T follicular helper cell (primary cell): ENCODE measurements at regions not wholly inside any gene's neighbourhood (a gene's known extent, or its start where the extent isn't known, plus 50 kb on each side); places are given as distances from the start of the nearest gene placed in this dataset.
A peak's percentile ranks its signal among the peaks of the same experiment; 100 is the strongest.
"Not testable (repeated sequence)": the region's sequence is repeated elsewhere in the genome, so short reads cannot be mapped to it uniquely, and the experiment has no call there.

Experiments
- DNase-seq: peaks from one replicate; pipeline ENCODE4 v3.0.0-alpha.2; 2020; ENCODE audit warnings: low read depth

DNA sequence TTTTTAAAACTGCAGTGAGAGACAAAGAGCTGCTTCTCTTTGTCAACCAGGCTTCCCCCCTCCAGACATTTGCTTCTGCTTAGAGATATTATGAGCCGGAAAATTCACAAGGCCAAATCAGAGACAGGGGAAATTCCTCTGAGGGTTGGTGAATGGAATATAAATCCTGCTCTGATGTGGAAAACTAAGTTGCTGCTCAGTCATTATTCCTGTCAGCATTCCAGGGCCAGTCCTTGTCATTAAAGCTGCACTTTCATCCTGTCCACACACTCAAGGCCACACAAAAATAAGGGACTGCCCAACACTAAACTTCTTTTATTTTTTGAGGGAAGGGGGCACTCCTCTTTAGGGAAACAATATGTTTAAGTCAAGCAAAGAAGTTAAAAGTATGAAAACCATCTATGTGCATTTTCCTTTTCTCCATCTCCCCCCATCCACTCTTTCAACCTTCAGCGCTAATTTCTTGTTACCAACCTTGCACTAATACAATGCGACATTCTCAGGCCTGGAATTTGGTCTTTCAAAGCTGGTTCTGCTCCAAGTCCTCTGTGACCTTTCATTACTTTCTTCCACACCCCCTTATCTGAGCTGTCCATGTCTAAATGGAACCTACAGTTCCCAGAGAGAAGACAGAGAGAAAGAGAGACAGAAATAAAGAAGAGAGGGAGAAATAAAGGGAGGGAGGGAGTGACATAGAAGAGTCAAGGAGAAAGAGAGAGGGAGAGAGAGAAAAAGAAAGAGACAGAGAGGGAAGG is 118.9 kb upstream of the S1PR3 start:
- DNase-seq = no peak

DNA sequence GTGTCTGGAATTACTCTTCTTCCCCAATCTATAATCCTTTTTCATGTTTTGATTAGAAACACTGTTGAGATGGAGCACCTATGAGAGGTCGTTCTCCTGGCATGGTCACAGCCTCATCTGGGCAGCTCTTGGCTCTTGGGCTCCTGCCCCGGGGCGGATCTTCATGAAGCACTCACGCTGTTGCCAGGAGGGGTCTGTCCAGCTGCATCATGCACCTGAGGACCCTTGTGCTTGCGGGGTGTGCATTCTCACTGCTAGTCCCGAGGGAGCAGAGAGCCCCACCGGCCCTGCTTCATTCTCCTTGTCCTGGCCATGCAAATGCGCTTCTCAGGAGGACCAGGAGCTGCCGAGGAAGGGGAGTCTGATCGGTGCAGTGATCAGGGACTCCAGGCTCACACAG is 117.6 kb upstream of the S1PR3 start:
- no peak for DNase-seq

DNA sequence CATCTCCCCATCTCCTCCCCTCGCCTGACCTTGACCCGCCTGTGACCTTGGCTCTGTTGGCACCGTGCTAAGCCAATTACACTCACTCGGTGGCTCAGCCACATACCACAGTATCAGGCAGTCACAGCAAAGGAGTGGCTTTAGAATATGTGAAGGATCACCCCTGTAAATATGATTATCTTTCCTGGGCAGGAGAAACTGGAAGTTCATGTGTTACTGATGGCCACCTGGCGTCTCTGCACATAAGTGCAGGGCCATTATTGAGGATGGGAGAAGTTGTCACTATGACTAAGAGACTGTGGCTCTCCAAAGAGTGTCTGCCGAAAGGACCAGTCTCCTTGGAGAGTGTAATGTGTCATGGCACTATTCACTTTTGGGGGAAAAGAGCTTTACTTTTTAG is 116.9 kb upstream of the S1PR3 start:
- no peak for DNase-seq

DNA sequence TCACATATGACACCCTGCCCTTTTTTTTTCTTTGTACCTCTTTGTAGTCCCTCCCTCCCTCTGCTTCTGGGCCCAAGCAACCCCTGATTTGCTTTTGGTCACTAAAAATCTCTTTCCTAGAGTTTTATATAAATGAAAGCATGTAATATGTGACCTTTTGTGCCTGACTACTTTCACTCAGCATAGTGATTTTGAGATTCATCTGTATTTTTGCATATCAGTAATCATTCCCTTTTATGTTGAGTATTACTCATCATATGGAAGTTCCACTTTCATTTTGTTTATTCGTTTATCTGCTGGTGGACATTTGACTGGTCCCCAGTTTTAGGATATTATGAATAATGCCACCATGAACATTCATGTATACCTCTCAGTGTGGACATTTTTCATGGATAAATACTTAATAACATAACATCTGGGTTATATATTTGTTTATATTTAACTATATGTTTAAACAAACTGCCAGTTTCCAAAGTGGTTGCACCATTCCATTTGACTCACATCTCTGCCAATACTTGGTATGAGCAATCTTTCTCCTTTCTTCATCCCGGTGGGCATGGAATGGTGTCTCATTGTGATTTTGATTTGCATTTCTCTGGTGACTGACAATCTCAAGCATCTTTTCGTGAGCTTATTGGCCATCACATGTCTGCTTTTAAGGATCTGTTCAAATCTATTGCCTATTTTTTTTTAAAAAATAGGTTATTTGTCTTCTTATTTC is 115.7 kb upstream of the S1PR3 start:
- DNase-seq = no peak

DNA sequence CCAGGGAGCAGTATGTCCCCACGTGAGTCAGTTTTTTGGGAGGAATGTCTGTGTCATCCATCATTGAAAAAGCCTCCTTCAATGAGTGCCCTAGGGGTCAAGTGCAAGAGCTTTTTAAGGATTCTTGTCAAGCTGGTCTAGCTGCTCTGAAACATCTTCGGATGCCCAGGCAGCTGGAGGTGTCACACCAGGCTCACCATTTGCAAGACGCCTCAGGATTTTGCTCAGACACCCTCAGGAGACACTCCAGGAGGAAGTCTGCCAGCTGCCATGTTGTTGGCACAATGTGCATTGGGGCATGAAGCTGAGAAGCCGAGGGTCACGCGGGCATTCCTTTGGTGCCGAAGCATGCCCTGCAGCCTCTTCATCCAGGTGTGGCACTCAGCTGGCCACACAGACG is 111.1 kb upstream of the S1PR3 start:
- no peak for DNase-seq

DNA sequence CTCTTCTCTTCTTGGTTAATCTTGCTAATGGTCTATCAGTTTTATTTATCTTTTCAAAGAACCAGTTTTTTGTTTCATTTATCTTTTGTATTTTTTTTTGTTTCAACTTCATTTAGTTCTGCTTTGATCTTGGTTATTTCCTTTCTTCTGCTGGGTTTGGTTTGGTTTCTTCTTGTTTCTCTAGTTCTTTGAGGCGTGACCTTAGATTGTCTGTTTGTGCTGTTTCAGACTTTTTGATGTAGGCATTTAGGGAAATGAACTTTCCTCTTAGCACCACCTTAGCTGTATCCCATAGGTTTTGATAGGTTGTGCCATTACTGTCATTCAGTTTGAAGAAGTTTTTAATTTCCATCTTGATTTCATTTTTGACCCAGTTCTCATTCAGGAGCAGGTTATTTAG is 107.0 kb upstream of the S1PR3 start:
- DNase-seq = not testable (repeated sequence)

DNA sequence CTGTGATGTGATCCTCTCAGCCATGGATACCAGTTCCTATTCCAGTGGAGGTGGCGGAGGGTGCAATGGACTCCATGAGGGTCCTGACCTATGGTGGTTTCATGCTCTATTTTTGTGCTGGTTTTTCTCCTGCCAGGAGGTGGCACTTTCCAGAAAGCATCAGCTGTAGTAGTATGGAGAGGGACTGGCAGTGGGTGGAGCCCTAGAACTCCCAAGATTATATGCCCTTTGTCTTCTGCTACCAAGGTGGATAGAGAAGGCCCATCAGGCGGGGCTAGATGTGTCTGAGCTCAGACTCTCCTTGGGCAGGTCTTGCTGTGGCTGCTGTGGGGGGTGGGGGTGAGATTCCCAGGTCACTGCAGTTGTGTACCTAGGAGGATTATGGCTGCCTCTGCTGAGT is 104.5 kb upstream of the S1PR3 start:
- not testable (repeated sequence) for DNase-seq

DNA sequence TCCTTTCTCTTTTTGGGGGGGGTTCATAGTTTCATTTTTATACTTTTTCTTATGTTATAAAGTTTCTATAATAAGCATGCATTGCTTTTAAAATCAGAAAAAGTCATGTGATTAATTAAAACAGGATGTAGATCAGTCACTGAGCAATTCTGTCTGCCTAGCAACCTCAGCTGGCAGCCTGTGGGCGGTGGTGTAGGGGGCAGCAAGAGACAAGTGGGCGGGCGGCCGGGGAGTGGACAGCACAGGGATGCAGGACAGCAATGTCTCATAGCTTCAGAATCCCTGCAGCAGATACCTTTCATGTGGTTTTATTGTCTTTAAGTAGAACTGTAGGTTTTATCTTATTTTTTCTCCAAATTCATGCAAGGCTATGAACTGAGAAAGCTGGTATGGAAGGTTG is 101.9 kb upstream of the S1PR3 start:
- DNase-seq = no peak

DNA sequence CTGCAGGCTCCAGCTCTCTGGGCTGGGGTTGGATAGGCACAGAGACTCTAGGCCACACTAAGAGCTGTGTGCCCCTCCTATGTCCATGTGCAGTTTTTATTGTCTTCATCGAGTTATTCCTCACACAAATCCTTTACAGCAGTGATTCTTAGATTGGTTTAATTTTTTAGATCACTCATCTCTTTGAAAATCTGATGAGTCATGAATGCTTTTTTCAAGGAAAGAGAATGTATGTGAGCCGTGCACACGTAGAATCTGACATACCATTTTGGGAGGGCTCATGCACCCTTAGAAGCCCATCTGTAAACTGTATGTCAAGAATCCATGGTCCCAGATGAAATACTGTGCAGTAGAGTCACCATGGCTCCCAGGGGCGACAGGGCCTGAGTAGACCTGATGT is 100.7 kb upstream of the S1PR3 start:
- DNase-seq = no peak

DNA sequence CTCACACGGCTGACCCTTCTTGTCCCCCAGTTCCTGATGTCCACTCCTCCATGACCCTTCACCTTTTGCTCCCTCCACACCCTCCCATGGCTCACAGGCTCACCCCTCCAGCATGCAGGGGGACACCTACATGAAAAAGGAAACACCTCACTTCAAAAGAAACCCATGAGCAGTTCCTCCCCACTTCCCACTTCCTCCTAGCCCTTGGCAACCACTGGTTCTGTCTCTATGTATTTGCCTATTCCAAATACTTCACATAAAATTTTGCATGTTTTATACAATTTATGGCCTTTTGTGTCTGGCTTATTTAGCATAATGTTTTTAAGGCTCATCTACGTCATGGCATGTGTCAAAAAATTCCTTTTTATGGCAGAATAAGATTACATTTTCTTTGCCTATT is 100.2 kb upstream of the S1PR3 start:
- no peak for DNase-seq

DNA sequence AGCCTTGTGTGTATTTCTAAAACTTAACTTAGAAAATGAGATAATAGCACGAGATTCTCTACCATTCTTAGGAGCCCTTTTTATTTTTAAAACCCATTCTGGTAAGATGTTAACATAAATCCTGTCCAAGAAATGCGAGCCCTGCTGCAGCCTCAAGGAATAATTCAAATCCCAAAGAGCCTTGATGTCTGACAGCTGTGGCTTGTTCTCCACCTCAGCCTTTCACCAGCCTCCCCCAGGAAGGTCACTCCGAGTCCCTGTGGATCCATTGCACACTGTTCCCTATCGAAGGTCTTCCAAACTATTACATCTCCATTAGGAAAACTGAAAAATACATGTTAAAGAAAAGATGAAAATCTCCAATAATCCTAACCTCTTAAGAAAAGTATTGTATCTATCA is 98.5 kb upstream of the S1PR3 start:
- no peak for DNase-seq

DNA sequence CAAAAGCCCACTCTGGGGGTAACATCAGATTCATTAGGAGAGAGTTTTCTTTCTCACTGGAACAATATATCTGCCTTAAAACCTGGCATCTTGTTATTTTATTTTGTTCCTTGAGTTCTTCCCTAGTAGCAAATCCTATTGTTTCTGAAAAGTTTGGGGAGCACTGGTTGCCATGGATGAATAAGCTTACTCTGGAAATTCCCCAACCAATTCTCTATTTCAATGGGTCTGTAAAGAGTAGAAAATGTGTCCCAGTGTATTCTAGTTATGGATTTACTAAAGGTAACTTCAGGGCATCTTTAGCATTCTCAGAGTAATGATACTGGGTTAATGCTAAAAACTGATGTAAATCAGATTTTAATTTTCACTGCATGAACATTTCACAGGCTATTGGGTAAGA is 94.2 kb upstream of the S1PR3 start:
- DNase-seq = no peak

DNA sequence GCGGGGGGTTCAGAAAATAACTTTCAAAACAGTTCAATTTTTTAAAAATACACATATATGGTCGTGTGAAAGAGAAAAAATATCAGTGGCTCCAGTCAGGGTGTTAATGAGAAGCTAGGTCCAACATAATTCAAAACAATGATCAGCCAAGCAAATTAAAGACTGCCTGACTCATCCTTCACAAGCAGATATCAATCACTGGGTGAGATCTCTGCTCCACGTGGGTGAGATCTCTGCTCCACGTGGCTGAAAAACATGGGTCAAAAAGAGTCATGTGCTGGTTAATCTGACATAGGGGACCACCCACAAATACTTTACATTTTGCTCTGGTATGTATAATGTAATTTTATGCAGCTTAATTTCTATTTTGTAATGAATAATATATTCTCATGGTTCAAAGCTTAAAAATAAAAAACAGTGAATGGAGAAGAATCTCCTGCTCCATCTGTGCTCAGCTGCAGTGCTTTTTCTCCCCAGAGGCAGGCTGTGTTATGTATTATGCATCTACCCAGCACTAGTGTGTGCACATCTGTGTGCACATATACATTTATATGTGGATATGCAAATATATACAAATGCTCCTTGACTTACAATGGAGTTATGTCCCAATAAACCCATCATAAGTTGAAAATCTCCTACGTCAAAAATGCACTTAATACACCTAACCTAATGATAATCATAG is 93.1 kb upstream of the S1PR3 start:
- DNase-seq = no peak

DNA sequence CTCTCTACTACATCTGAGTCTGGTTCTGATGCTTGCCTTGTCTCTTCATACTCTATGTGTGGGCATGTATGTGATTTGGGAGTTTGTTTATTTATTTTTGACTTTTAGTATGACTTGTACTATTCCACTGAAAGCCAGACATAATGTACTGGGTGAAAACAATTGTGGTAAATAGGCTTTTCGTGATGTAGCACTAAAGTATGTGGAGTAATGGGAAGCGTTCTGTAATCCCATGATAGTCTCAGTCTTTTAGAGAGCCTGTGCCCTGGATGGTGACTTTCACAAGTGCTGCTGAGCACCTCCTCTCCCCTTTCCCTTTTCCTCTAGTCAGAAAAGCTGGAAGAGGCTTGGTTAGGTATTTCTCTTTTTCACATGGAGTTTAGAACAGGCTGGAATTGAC is 85.8 kb upstream of the S1PR3 start:
- no peak for DNase-seq

DNA sequence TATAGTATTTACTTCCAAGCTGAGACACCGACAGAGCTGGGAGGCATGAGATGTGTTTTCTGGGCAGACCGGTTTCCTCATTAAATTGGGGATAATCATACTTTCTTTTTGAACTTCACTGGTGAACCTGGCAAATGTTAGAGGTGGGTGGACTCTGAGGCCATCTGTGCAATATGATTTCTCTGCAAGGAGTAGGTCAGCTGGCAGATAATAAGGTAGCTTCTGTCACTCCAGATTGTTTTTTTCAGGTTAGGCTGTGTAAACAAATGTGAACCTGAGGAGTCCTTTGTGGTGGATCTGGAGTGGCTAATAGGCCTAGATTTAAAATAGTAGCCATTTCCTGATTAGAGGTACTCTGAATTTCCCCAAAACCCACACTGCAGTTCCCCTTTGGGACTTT is 75.4 kb upstream of the S1PR3 start:
- DNase-seq = no peak

DNA sequence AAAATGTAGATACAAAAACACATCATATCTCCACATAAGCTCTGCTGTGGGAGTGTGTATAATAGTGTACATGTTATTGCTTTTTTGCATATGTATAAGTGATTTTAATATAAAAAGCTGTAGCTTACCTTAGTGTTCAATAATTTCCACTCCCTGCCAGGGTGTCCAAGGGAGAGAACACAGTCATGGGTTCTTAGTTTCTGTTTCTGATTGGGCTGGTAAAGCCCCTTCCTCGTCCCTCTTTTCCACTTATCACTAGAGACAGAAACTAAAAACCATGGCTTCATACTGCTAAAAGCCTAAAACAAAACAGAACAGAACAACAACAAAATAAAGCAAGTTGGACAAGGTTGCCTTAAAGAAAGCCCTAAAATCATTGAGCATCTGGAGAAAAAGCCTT is 74.4 kb upstream of the S1PR3 start:
- DNase-seq = no peak

DNA sequence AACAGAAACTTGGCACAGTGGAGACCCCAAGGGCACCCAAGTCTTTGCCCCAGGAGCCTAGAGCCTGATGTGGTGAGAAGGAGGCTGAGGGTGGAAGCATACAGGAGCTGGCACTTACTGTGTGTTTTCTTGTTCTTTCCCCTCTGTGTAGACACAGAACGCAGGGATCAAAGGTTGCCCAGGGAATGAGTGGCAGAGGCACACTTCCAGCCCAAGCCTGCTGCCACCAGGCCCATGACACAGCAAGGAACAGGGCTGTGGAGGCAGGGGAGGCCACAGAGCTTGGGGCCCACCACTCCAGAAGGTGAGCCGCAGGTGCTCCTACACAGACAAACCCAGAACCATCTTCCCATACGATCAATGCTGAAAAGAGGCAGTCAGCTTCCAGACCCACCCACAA is 73.9 kb upstream of the S1PR3 start:
- DNase-seq = no peak

DNA sequence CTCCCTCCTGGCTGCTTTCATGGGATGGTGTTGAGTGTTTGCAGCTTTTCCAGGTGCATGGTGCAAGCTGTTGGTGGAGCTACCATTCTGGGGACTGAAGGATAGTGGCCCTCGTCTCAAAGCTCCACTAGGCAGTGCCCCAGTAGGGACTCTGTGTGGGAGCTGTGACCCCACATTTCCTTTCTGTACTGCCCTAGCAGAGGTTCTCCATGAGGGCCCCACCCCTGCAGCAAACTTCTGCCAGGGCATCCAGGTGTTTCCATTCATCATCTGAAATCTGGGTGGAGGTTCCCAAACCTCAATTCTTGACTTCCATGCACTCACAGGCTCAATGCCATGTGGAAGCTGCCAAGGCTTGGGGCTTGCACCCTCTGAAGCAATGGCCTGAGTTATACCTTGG is 72.7 kb upstream of the S1PR3 start:
- DNase-seq = not testable (repeated sequence)

DNA sequence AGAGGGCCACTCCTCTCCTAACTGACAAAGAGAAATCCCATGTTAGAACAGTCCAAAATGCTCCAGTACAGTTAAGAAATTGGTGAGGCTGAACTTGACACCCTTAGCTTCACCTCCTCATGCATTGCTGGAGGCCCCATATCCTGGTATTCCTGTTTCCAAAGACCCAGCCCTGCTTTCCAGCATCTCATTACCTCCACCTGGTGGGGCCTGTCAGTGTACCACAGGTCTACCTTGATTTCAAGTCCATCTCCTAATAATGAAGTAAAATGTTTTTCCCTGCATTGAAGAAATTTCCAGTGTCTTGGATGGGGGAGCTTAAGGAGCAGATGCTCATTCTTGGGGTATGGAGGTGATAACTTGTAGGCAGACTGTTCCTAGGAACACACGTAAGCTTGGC is 70.6 kb upstream of the S1PR3 start:
- no peak for DNase-seq

DNA sequence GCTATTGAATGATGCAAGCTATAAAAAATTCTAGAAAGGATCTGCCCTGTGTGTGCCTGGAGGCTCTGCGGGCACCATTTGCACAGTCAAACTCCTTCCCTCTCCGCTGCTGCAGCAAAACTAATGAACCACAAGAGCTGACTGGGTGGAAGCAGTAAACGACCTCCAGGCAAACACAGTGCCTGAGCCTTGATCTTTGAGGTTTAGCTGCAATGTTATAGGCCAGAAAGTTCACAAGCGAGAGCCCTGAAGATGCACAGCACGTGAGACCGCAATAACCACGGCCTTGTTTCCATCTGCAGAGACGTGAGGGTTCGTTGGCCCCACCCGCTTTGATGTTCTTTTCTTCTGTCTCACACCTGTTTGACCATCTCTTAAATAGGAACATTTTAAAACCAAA is 69.2 kb upstream of the S1PR3 start:
- peak; percentile 23 for DNase-seq

DNA sequence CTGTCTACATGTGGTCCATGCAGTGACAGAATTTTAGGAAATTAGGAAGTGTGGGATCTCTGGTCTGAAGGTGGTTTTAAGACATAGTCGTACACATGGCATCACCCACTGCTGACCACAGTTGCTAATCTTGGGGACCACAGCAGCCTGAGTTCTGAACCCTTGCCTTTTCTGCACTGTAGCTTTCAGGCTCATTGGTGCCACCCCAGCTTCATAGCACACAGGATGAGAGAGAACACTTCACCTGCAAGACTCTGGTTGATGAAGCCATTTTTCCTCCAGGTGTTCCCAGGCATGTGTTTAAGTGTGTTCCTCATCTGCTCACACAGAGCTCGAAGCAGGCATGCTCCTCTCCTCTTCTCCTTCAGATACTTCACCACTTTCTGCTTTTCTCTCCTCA is 68.2 kb upstream of the S1PR3 start:
- no peak for DNase-seq

DNA sequence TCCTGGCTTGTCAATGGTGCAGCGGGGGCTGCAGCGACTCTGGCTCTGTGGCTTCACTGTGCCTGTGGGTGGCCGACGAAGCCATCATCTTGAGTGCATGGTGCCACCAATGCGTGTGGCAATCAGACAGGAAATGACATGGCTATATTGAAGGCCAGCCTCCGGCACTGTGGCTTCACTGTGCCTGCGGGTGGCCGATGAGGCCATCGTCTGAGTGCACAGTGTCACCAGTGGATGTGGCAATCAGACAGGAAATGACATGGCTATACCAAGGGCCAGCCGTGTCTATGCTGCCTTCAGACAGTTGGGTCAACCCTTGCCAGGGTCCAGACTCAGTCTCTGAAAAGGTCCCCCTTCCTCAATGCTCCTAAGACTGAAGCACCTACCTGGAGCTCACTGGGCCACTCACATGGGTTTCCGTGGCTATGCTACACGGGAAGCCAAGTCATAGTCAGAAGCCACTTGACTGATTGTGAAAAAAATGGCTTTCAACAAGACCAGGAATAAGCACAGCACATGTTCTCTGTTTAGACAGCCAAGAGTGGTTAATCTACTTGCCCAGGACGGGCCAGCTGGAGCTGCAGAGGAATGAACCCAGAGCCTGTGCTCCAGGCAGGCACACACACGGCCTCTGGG is 67.5 kb upstream of the S1PR3 start:
- DNase-seq = no peak

DNA sequence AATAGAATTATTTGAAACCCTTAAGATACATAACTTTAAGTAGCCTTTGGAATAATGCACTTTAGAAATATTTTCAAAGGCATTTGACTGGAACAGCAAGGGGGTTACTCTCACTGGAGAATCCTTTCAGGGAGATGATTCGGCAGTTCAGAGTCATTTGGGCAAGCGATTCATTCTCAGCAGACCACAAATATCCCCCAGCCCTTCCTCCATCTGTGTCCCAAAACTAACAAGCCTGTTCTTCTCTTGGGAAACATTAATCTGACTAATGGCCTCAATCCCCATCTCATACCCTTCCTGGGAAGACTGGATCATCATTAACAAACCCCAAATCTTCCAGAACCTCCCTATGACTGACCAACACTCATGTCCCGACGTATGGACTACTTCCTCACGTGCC is 65.8 kb upstream of the S1PR3 start:
- DNase-seq = no peak
